ENCODE measurements at regions not wholly inside any gene's neighbourhood (a gene's known extent, or its start where the extent isn't known, plus 50 kb on each side); places are given as distances from the start of the nearest gene placed in this dataset.

DNA sequence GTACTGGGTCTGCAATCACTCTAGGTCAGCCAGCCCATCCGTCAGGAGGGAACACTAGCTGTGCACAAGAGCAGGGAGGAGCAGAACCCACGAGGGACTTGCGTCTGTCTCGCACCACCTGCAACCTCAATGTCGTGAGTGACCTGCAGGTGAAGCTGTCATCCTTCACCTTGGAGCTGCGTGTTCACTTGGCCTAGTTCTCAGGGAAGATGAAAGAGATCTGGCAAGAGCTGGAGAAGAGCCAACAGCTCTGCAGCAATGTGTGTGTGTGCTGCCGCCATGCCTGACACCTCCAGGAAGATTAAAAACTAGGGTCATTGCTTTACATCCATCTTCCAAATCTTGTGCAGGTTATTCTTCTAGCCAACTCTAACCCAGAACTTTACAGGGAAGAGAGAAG is 117.6 kb upstream of the MRI1 start:
- TF ChIP-seq, protein P1, sequence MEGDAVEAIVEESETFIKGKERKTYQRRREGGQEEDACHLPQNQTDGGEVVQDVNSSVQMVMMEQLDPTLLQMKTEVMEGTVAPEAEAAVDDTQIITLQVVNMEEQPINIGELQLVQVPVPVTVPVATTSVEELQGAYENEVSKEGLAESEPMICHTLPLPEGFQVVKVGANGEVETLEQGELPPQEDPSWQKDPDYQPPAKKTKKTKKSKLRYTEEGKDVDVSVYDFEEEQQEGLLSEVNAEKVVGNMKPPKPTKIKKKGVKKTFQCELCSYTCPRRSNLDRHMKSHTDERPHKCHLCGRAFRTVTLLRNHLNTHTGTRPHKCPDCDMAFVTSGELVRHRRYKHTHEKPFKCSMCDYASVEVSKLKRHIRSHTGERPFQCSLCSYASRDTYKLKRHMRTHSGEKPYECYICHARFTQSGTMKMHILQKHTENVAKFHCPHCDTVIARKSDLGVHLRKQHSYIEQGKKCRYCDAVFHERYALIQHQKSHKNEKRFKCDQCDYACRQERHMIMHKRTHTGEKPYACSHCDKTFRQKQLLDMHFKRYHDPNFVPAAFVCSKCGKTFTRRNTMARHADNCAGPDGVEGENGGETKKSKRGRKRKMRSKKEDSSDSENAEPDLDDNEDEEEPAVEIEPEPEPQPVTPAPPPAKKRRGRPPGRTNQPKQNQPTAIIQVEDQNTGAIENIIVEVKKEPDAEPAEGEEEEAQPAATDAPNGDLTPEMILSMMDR (IDR thresholded peaks at IDR 0.05) = no peak
- TF ChIP-seq EZH2 (IDR thresholded peaks at IDR 0.05) = no peak
